Muscle layer of colon (tissue), 2 donors: ENCODE measurements at regions not wholly inside any gene's neighbourhood (a gene's known extent, or its start where the extent isn't known, plus 50 kb on each side); places are given as distances from the start of the nearest gene placed in this dataset.

Experiments
- H3K27ac ChIP-seq: one replicate; pipeline ENCODE4 v1.7.0; 2013; ENCODE audit warnings: low read depth, mild to moderate bottlenecking, low read length, moderate library complexity
- H3K27me3 ChIP-seq, 2 donors: one replicate each; pipeline ENCODE4 v1.7.0; 2013; ENCODE audit warnings: low read length in 2 of 2, mild to moderate bottlenecking in 2 of 2; ENCODE audit not compliant: insufficient read depth in 2 of 2, control insufficient read depth in 1 of 2
- H3K36me3 ChIP-seq: one replicate; pipeline ENCODE4 v1.7.0; 2013; ENCODE audit warnings: mild to moderate bottlenecking, low read length; ENCODE audit not compliant: insufficient read depth
- H3K4me1 ChIP-seq: one replicate; pipeline ENCODE4 v1.7.0; 2013; ENCODE audit warnings: mild to moderate bottlenecking, low read length; ENCODE audit not compliant: insufficient read depth
- H3K4me3 ChIP-seq, 2 donors: one replicate each; pipeline ENCODE4 v1.7.0; 2013; ENCODE audit warnings: low read length in 2 of 2, low read depth in 1 of 2, mild to moderate bottlenecking in 1 of 2, moderate library complexity in 1 of 2
- H3K9ac ChIP-seq: one replicate; pipeline ENCODE4 v1.7.0; 2013; ENCODE audit warnings: low read length
- H3K9me3 ChIP-seq: one replicate; pipeline ENCODE4 v1.7.0; 2013; ENCODE audit warnings: mild to moderate bottlenecking, low read length
- donor health status: abdominal sarcoma.
- donor health status: Adenocarcinoma of cecum.

DNA sequence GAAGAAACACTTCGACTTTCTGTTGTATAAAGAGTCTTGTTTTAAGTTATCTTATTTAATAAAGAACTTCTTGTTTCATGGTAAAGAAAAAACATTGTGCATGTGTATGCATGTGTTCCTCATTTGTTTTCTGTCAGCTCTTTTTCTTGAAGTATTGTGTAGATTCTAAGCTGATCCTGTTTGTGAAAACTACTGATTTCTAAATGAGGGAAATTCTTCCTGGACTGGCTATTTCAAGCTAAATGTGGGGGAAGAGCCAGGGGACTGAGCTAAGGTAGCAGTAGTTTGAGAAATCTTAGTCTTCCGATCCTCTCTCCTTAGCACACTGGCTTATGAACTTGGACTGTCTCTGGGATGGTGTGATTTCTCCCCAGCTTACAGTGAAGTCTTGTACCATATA lies 56.4 kb upstream of the RBMS1 start:
- Histone ChIP-seq H3K27ac (no peak overlapping the region), H3K9ac (no peak overlapping the region), H3K36me3 (no peaks in the 10 kb centered on the region), H3K27me3 (no peaks in the 10 kb centered on the region), H3K4me3 (no peak overlapping the region), H3K9me3 (no peaks in the 10 kb centered on the region), H3K4me1 (no peaks in the 10 kb centered on the region)

DNA sequence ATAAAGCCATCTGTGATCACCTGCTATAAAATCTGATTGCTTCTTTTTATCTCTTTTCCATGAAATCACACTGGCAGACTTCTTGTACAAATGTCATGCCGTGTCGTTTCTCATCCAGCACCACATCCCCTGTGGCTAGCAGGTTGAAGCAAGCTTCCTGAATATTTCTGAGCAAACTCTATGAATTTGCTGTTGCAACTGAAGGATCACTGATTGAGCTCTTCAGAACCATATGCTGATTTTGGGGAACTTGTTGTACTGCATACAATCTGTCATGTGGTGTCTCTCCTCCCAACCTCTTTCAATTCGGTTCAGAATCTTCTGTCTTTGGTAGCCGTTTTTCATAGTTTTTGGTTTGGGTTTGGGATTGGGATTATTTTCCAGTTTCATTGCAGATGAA lies 57.7 kb upstream of the RBMS1 start:
- H3K27ac ChIP-seq, result no peak overlapping the region
- H3K36me3 ChIP-seq, result no peaks in the 10 kb centered on the region
- no peak overlapping the region for H3K4me3 ChIP-seq
- no peak overlapping the region for H3K9ac ChIP-seq
- H3K4me1 ChIP-seq, result no peaks in the 10 kb centered on the region
- H3K9me3 ChIP-seq, result no peaks in the 10 kb centered on the region
- no peaks in the 10 kb centered on the region for H3K27me3 ChIP-seq

DNA sequence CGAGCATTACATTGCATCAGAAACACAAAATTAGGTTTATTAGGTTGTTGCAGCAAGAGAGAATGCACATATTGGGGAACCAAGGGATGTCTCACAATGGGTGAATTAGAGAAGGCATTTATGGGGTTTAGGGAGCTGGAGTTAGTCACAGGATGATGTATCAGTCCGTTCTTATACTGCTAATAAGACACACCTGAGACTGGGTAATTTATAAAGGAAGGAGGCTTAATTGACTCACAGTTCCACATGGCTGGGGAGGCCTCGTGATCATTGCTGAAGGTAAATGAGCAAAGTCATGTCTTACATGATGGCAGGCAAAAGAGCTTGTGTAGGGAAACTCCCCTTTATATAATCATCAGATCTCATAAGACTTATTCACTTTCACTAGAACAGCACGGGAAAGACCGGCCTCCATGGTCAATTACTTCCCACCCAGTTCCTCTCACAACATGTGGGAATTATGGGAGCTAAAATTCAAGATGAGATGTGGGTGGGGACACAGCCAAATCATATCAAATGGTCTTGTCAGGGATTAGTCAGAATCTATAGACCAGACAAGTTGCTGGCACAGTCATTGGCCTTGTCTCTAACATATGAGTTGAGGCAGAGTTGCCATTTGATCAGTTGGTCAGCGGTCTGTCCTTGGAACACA lies 61.9 kb upstream of the RBMS1 start:
- Histone ChIP-seq H3K4me1 (no peaks in the 10 kb centered on the region), H3K9ac (no peak overlapping the region), H3K27me3 (no peaks in the 10 kb centered on the region), H3K36me3 (no peaks in the 10 kb centered on the region), H3K9me3 (no peaks in the 10 kb centered on the region), H3K27ac (no peak overlapping the region), H3K4me3 (no peak overlapping the region)

DNA sequence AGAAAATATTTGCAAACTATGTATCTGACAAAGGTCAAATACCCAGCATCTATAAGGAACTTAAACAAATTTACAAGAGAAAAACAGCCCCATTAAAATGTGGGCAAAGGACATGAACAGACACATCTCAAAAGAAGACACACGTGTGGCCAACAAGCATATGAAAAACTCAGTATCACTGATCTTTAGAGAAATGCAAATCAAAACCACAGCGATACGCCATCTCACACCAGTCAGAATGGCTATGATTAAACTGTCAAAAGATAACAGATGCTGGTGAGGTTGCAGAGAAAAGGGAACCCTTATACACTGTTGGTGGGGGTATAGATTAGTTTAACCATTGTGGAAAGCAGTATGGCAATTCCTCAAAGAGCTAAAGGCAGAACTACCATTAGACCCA lies 64.3 kb upstream of the RBMS1 start:
- H3K36me3 ChIP-seq, result no peaks in the 10 kb centered on the region
- no peaks in the 10 kb centered on the region for H3K9me3 ChIP-seq
- H3K4me1 ChIP-seq, result peaks cover 4% of the 10 kb centered on the region
- H3K27me3 ChIP-seq, result no peaks in the 10 kb centered on the region
- no peak overlapping the region for H3K9ac ChIP-seq
- H3K27ac ChIP-seq, result no peak overlapping the region
- H3K4me3 ChIP-seq, result no peak overlapping the region

DNA sequence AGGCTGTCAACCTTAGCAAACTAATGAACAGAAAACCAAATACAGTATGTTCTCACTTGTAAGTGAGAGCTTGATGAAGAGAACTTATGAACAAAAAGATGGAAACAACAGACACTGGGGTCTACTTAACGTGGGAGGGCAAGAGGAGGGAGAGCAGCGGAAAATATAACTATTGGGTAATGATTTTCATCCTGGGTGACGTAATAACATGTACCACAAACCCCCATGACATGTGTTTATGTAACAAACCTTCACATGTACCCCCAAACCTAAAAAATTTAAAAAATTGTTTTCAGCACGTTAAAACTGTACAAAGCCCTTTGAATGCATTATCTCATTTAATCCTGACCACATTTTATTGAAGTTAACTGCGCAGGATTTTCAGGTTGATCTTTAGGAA lies 64.9 kb upstream of the RBMS1 start:
- no peaks in the 10 kb centered on the region for H3K36me3 ChIP-seq

DNA sequence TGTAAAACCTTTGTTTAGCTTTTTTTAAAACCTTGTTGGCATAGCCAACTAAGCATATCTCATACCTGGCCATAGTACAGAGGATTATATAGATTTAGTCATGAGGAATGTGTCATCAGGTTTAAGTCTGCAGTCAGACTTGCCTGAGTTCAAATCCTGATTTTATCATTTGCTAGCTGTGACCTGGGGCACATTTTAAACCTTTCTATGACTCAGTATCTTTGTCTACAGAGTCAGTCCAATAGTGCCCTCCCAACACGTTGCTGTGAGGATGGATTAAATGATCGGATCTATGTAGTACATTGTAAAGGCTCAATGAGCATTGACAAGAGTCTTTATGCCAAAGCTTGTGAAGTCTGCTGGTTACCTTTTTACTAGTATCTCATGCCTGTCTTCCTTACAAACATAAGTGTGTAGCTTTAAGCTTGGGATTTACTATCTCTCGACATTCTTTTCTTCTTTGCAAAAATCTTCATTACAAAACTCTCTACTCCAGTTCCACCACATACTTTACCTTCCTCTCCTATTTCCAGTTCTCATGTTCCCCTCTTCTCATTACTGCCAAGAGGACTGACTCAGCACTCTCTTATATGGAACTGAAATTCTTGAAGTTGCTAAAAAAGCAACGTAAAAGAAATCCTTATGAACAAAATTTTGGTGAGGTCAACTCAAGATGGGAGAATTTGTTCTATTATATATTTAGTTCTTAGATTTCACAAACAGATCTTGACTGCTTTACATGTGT lies 68.1 kb upstream of the RBMS1 start:
- Histone ChIP-seq H3K27ac (no peak overlapping the region), H3K4me3 (no peak overlapping the region), H3K36me3 (no peaks in the 10 kb centered on the region), H3K9ac (no peak overlapping the region), H3K27me3 (no peaks in the 10 kb centered on the region), H3K9me3 (no peaks in the 10 kb centered on the region), H3K4me1 (peaks cover 4% of the 10 kb centered on the region)

More for the DNA sequence above, 64.9 kb upstream of the RBMS1 start:
- Histone ChIP-seq H3K9me3 (no peaks in the 10 kb centered on the region), H3K9ac (no peak overlapping the region), H3K4me1 (peaks cover 4% of the 10 kb centered on the region), H3K27ac (no peak overlapping the region), H3K4me3 (no peak overlapping the region), H3K27me3 (no peaks in the 10 kb centered on the region)

DNA sequence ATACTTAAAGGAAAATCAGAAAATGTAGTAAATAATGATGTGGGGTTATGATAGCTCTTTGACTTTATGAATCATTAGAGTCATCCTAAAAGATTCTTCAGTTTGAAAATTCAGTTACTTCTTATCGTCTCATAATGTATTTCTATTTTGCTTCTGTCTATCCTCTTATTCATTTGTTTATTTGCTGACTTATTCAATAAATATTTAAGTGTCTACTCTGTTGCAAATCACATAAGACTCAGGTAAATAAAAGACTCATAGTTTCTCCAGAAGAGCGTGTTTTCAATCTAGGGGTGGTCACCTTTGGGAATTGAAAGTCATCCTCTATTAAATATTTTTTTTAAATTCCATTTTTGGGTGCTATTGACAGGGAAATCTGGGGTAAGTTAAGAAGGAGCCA lies 69.1 kb upstream of the RBMS1 start:
- Histone ChIP-seq H3K36me3 (no peaks in the 10 kb centered on the region), H3K9ac (no peak overlapping the region), H3K27me3 (no peaks in the 10 kb centered on the region), H3K9me3 (no peaks in the 10 kb centered on the region), H3K4me1 (peaks cover 4% of the 10 kb centered on the region), H3K4me3 (no peak overlapping the region), H3K27ac (no peak overlapping the region)

DNA sequence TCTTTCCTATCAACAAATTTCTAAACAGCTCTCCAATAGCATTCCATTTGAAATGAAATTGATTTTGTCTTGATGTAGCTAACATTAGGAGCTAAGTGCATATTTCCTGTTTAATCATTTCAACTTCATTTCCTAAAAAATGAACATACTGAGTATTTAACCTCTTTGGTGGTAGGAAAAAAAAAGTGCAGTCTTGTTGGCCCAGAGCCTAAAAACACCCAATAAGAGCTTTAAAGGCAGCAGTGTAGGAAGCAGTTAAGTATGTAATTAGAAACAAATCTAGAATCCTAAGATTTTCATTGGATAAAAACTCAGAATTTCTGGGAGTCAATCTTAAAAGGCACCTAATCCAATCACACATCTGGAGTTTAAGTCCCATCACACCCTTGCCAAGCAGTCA lies 71.0 kb upstream of the RBMS1 start:
- Histone ChIP-seq H3K9ac (no peak overlapping the region), H3K9me3 (no peaks in the 10 kb centered on the region), H3K27ac (no peak overlapping the region), H3K36me3 (no peaks in the 10 kb centered on the region), H3K4me3 (no peak overlapping the region), H3K4me1 (peaks cover 4% of the 10 kb centered on the region), H3K27me3 (no peaks in the 10 kb centered on the region)

DNA sequence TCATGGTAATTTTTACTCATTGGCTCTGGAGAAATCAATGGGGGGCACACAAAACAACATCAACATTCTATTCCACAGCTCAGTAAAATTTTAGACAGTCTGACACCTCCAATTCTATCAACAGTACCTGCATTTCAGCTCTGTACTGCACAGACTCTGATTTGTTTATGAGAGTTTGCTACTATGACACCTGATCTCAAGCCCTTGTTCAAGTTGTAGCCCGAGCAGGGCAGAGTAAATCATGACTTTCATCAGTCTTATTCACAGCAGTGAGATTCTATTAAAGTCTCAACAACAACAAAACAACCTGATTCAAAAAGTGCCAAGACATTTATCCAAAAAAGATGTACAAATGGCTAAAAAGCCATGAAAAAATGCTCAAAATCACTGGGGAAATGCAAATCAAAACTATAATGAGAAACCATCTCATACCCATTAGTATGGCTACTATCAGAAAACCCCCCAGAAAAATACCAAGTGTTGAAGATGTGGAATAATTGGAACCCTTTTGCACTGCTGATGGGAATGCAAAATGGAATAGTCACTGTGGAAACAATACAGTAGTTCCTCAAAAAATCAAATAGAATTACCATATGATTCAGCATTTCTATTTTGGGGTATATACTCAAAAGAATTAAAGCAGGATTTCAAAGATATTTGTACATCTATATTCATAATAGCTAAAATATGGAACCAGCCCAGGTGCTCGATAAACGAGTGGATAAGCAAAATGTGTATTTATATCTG lies 71.7 kb upstream of the RBMS1 start:
- no peak overlapping the region for H3K27ac ChIP-seq
- no peak overlapping the region for H3K4me3 ChIP-seq
- no peaks in the 10 kb centered on the region for H3K27me3 ChIP-seq
- H3K9me3 ChIP-seq, result no peaks in the 10 kb centered on the region
- peaks cover 4% of the 10 kb centered on the region for H3K4me1 ChIP-seq
- H3K36me3 ChIP-seq, result no peaks in the 10 kb centered on the region
- H3K9ac ChIP-seq, result no peak overlapping the region

DNA sequence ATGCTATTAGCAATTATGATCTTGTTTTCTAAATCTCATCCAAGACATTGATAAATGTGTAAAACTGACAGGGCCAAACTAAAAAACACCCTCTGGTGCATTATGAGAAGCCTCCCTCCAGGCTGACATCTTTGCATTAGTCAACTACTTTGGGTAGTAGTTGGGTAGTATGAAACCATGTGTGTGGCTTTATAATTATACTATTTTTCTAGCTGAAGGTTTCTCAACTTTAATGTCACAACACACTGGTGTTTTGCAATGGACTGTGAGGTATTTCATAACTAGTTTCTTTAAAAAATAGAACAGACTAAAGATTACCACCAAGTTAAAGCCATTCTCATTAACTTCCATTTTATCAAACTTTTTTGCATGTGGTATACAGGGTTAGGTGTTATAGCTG lies 73.1 kb upstream of the RBMS1 start:
- Histone ChIP-seq H3K27ac (no peak overlapping the region), H3K27me3 (no peaks in the 10 kb centered on the region), H3K9ac (no peak overlapping the region), H3K9me3 (no peaks in the 10 kb centered on the region), H3K4me1 (peaks cover 3% of the 10 kb centered on the region), H3K36me3 (no peaks in the 10 kb centered on the region), H3K4me3 (no peak overlapping the region)

DNA sequence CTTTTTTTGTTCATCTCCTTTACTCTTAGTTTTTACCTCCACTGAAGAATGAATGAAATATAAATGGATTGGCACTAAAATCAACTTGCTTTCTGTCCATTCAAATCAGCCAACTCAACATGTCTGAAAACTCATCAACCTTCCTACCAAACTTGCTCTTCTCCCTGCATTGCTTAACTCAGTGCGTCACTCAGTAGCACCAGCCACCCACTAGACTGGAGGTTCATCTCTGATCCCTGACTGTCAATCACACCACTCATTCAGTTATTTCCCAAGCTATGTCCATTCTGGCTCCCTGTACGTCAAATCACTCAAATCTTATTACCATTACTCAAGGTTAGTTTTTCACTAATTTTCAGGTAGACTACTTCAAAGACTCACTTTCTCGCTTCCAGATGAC lies 75.2 kb upstream of the RBMS1 start:
- H3K4me1 ChIP-seq, result no peaks in the 10 kb centered on the region
- no peak overlapping the region for H3K4me3 ChIP-seq
- no peaks in the 10 kb centered on the region for H3K36me3 ChIP-seq
- H3K9me3 ChIP-seq, result no peaks in the 10 kb centered on the region
- no peaks in the 10 kb centered on the region for H3K27me3 ChIP-seq
- no peak overlapping the region for H3K9ac ChIP-seq
- no peak overlapping the region for H3K27ac ChIP-seq
